ENCODE measurements at regions not wholly inside any gene's neighbourhood (a gene's known extent, or its start where the extent isn't known, plus 50 kb on each side); places are given as distances from the start of the nearest gene placed in this dataset.

DNA sequence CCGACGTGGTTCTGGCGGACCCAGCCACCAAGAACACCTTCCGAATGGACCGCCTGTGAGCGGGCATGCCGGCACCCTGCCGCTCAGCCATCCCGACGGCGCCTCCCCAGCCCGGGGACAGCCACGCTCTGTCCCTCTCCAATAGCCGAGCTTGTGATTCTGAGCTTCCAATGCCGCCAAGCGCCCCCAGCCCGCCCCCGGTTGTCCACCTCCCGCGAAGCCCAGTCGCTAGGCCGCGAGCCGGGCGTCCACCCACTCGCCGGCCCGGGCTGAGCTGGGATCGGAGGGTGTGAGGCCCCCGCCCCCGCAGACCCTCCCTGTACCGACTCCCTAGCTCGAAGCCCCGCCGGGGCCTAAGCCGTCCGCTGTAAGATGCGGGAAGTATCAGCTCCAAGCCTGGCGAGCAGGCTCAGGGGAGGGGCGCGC lies 1195.1 kb upstream of the CHAC2 start (continued):
- TF ChIP-seq NFIC (IDR thresholded peaks at IDR 0.05; ENCODE audit: low read depth, low read length) = no peak
- no peak for TF ChIP-seq BCL3 (IDR thresholded peaks at IDR 0.05; ENCODE audit: borderline replicate concordance, insufficient read depth, low read depth, low read length, poor library complexity, severe bottlenecking)
- no peak for TF ChIP-seq NRF1 (conservative IDR thresholded peaks at IDR 0.05; ENCODE audit: low read depth, low read length)
- no peak for TF ChIP-seq ETV6 (conservative IDR thresholded peaks at IDR 0.05 in 1 of 2, IDR thresholded peaks at IDR 0.05 in 1 of 2; ENCODE audit: borderline replicate concordance in 1 of 2, low read depth in 1 of 2)
- no peak for TF ChIP-seq MXI1 (IDR thresholded peaks at IDR 0.05; ENCODE audit: low read depth, low read length)
- no peak for TF ChIP-seq ZNF274 (IDR thresholded peaks at IDR 0.05; ENCODE audit: insufficient read depth, insufficient read length)

DNA sequence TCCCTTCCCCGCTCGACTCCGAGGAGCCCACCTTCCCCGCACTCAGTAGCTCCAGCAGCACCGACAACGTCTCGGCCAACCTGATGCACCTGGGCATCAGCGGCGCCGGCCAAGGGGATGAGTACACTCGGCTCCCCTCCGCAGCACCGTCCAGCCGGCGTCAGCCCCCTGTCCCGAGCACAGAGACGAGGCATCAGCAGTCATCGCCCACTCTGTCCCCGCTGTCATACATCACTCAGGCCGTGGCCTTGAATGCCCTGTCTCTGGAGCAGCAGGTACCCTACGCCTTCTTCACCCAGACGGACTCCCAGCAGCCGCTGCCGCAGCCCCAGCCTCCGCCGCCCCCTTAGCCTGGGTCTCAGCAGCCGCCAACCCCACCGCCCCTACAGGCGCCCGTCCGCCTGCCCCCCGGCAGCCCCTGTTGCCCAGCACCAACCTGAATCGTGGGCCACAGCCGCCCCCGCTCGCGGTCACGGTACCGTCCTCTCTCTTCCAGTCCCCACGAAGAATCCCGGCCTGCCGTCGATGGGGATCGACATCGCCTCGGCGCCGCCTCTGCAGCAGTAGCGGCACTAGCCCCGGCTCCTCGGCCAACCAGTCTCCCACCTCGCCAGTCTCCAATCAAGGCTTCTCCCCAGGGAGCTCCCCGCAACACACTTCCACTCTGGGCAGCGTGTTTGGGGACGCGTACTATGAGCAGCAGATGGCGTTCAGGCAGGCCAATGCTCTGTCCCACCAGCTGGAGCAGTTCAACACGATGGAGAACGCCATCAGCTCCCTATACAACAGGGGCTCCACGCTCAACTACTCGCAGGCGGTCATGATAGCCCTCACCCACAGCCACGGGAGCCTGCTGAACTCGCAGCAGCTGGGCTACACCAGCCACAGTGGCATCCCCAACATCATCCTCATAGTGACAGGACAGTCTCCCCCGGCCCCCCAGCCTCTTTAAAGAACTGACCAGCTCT lies 1195.9 kb upstream of the CHAC2 start:
- CTCF ChIA-PET = no interaction called here
- POLR2A ChIA-PET = no interaction called here
- ATAC-seq = no peak
- H3K9ac ChIP-seq (ENCODE audit: control insufficient read depth, insufficient read depth, low read length) = no peak overlapping the region
- H3K36me3 ChIP-seq (ENCODE audit: control insufficient read depth in 2 of 2, insufficient read depth in 2 of 2, low read length in 1 of 2) = no peaks in the 10 kb centered on the region
- no peak overlapping the region for H3K27ac ChIP-seq (ENCODE audit: control insufficient read depth, insufficient read depth)
- H2AFZ ChIP-seq (ENCODE audit: control insufficient read depth, low read depth, low read length) = no peak overlapping the region
- in situ Hi-C loops (cut with MboI) (no loop called here), intact Hi-C loops (cut with micrococcal nuclease; ENCODE audit: unreplicated experiment) (no loop called here)
- no peaks in the 10 kb centered on the region for H3K79me2 ChIP-seq (ENCODE audit: control insufficient read depth, insufficient read depth, low read length)
- no peaks in the 10 kb centered on the region for H4K20me1 ChIP-seq (ENCODE audit: control insufficient read depth, insufficient read depth)
- H3K27me3 ChIP-seq (replicated peaks in 1 of 2; ENCODE audit: control insufficient read depth in 2 of 2, insufficient read depth in 2 of 2, low read length in 1 of 2) = no peaks in the 10 kb centered on the region
- WGBS (ENCODE audit: insufficient coverage, insufficient replicate concordance, low lambda C conversion rate, missing lambda C conversion rate) = 66% methylated on average over 39 of the region's 65 CpGs
- no TSS peak for BruUV-seq (replicated peaks)
- SMC1A ChIA-PET (ENCODE audit: uncharacterized antibody, unreplicated experiment) = no interaction called here
- FAIRE-seq = no peak
- H3K4me2 ChIP-seq (ENCODE audit: control insufficient read depth, insufficient read depth) = no peak overlapping the region
- H3K9me3 ChIP-seq (replicated peaks; ENCODE audit: control insufficient read depth, insufficient read depth, low read length) = no peaks in the 10 kb centered on the region; the same call in 2 of the 3 replicates
- RAD21 ChIA-PET (ENCODE audit: unreplicated experiment) = no interaction called here
- H3K4me3 ChIP-seq = no peak overlapping the region
- no peak for DNase-seq (ENCODE audit: low read depth, low spot score)
- no peaks in the 10 kb centered on the region for H3K4me1 ChIP-seq (ENCODE audit: control insufficient read depth, insufficient read depth, low read length)
- TF ChIP-seq MXI1 (IDR thresholded peaks at IDR 0.05; ENCODE audit: low read depth, low read length) = no peak
- TF ChIP-seq BCLAF1 (IDR thresholded peaks at IDR 0.05) = no peak
- no peak for TF ChIP-seq TAF1 (IDR thresholded peaks at IDR 0.05; ENCODE audit: borderline replicate concordance, low read depth, low read length)
- TF ChIP-seq TBL1XR1 (IDR thresholded peaks at IDR 0.05; ENCODE audit: low read depth, low read length) = no peak
- no peak for TF ChIP-seq CHD2 (IDR thresholded peaks at IDR 0.05; ENCODE audit: borderline replicate concordance, low read depth, low read length)
- TF ChIP-seq SMAD1 (IDR thresholded peaks at IDR 0.05; ENCODE audit: low read depth, partially characterized antibody) = no peak
- TF ChIP-seq SPI1 (IDR thresholded peaks at IDR 0.05; ENCODE audit: borderline replicate concordance, insufficient read depth, low read depth, low read length) = no peak
- no peak for TF ChIP-seq STAT3 (IDR thresholded peaks at IDR 0.05; ENCODE audit: low read depth, low read length)
- TF ChIP-seq NFYA (IDR thresholded peaks at IDR 0.05; ENCODE audit: borderline replicate concordance, low read depth, low read length) = no peak
- TF ChIP-seq PKNOX1 (IDR thresholded peaks at IDR 0.05) = no peak
- TF ChIP-seq CHD4 (IDR thresholded peaks at IDR 0.05) = no peak
- no peak for TF ChIP-seq CBFB (IDR thresholded peaks at IDR 0.05; ENCODE audit: low read depth)
